Progenitor cell of endocrine pancreas (in vitro differentiated cells): ENCODE measurements at regions not wholly inside any gene's neighbourhood (a gene's known extent, or its start where the extent isn't known, plus 50 kb on each side); places are given as distances from the start of the nearest gene placed in this dataset.

Experiments used
- DNase-seq: peaks from one replicate; pipeline ENCODE4 v3.0.0; 2021; ENCODE audit warnings: low spot score; ENCODE audit not compliant: unreplicated experiment
- H3K27ac Mint-ChIP-seq: 2 replicates; pipeline ENCODE4 v1.8.0; 2021; ENCODE audit warnings: mild to moderate bottlenecking, moderate library complexity, mixed read lengths
- H3K27me3 Mint-ChIP-seq: 2 replicates; pipeline ENCODE4 v1.8.0; 2021; ENCODE audit warnings: mixed read lengths
- H3K36me3 Mint-ChIP-seq: 2 replicates; pipeline ENCODE4 v1.8.0; 2022; ENCODE audit warnings: mixed read lengths; ENCODE audit not compliant: insufficient read depth
- H3K4me1 Mint-ChIP-seq: 2 replicates; pipeline ENCODE4 v1.8.0; 2021; ENCODE audit warnings: low read depth, mixed read lengths
- H3K4me3 Mint-ChIP-seq: 2 replicates; pipeline ENCODE4 v1.8.0; 2021; ENCODE audit warnings: low read depth, mild to moderate bottlenecking, moderate library complexity, mixed read lengths
- H3K9me3 Mint-ChIP-seq: 2 replicates; pipeline ENCODE4 v1.8.0; 2021; ENCODE audit warnings: low read depth, mixed read lengths
- CTCF ChIP-seq: fragments of 200-600 bp; sonication (generic); IDR thresholded peaks from one replicate; pipeline ENCODE4 v1.5.0; 2021; ENCODE audit warnings: antibody characterized with exemption, mild to moderate bottlenecking; ENCODE audit not compliant: unreplicated experiment

DNA sequence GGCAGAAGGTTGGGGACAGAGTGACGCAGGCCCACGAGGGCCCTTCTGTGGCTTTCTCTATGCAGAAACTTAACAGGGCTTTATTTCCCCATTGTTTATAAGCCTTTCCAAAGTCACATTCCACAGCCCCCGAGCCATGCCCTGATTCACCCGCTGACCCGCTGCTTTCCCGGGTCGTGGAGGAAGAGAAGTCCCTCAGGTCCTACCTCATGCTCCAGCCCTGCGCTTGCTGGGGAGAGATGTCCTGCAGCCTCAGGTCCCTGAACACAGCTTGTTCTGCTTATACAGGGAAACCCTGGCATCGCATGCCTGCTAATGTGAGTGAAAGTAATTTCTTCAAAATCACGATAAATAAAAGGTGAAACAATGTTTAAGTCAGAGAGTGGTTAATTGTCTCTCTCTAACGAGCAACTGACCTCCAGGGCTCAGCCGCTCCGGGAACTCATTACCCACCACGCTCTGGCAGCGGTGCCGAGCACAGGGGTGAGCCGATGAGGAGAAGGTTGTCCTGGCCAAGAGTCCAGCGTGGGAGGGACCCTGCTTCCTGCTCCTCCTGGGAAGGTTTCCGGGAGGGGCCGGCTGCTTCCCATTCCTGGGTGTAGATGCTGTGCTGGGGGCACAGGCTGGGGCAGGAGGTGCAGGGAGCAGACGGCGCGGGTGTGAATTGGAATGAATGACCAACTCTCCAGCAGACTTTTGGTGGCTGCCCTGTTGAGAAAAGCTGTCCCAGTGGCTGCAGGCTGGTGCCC lies 595.2 kb downstream of the BRD1 start:
- no peaks in the 10 kb centered on the region for H3K9me3 Mint-ChIP-seq
- H3K36me3 Mint-ChIP-seq, result no peaks in the 10 kb centered on the region
- peaks cover 4% of the 10 kb centered on the region for H3K27me3 Mint-ChIP-seq
- no peak for TF ChIP-seq CTCF
- no peak for DNase-seq
- H3K27ac Mint-ChIP-seq, result no peak overlapping the region
- no peak overlapping the region for H3K4me3 Mint-ChIP-seq
- H3K4me1 Mint-ChIP-seq, result peaks cover 4% of the 10 kb centered on the region

GRCh38 chr22:49230194-49230577 lies 597.5 kb downstream of the BRD1 start:
- no peak for DNase-seq
- Mint-ChIP-seq H3K4me3 (no peak overlapping the region), H3K9me3 (no peaks in the 10 kb centered on the region), H3K27me3 (peaks cover 22% of the 10 kb centered on the region), H3K36me3 (no peaks in the 10 kb centered on the region), H3K4me1 (no peaks in the 10 kb centered on the region), H3K27ac (no peak overlapping the region)
- no peak for TF ChIP-seq CTCF

- Mint-ChIP-seq H3K4me1 (no peaks in the 10 kb centered on the region), H3K36me3 (no peaks in the 10 kb centered on the region), H3K27me3 (peaks cover 23% of the 10 kb centered on the region), H3K4me3 (no peak overlapping the region), H3K9me3 (no peaks in the 10 kb centered on the region), H3K27ac (no peak overlapping the region)
- no peak for TF ChIP-seq CTCF
- DNase-seq, result no peak
Observed at GRCh38 chr22:49229483-49230193, 598.0 kb downstream of the BRD1 start.

GRCh38 chr22:49228431-49229037 lies 599.1 kb downstream of the BRD1 start:
- Mint-ChIP-seq H3K27ac (no peak overlapping the region), H3K4me3 (no peak overlapping the region), H3K4me1 (no peaks in the 10 kb centered on the region), H3K9me3 (no peaks in the 10 kb centered on the region), H3K36me3 (no peaks in the 10 kb centered on the region), H3K27me3 (peaks cover 23% of the 10 kb centered on the region)
- TF ChIP-seq CTCF, result no peak
- no peak for DNase-seq

GRCh38 chr22:49227670-49228069 lies 600.0 kb downstream of the BRD1 start:
- H3K36me3 Mint-ChIP-seq, result no peaks in the 10 kb centered on the region
- H3K9me3 Mint-ChIP-seq, result no peaks in the 10 kb centered on the region
- no peak overlapping the region for H3K4me3 Mint-ChIP-seq
- H3K4me1 Mint-ChIP-seq, result no peaks in the 10 kb centered on the region
- H3K27ac Mint-ChIP-seq, result no peak overlapping the region
- peaks cover 23% of the 10 kb centered on the region for H3K27me3 Mint-ChIP-seq
- DNase-seq, result no peak
- no peak for TF ChIP-seq CTCF
